HG02885 (cell line): ENCODE measurements at regions not wholly inside any gene's neighbourhood (a gene's known extent, or its start where the extent isn't known, plus 50 kb on each side); places are given as distances from the start of the nearest gene placed in this dataset.
A peak's percentile ranks its signal among the peaks of the same experiment; 100 is the strongest.
"Not testable (repeated sequence)": the region's sequence is repeated elsewhere in the genome, so short reads cannot be mapped to it uniquely, and the experiment has no call there.

Experiments used
- ATAC-seq: cut with Tn5 transposase; IDR thresholded peaks from one replicate; pipeline ENCODE4 v1.9.1; 2021; ENCODE audit warnings: mild to moderate bottlenecking; ENCODE audit not compliant: unreplicated experiment, poor library complexity

DNA sequence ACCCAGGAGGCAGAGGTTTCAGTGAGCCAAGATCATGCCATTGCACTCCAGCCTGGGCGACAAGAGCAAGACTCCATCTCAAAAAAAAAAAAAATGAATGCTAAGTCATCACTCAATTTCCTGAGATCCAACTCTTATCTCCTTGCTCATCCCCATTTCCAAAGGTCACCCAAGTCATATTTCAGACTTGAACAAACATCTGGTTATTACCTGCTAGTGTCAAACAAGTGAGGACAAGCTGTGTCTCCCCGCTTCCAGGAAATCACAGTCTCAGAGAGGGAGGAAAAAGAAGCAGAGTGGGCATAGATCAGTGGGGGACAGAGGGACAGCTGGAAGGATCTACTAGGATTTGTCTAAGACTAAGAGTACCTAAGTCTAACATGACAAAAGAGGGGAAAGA, 147.5 kb upstream of the FUNDC1 start:
- ATAC-seq = no peak

DNA sequence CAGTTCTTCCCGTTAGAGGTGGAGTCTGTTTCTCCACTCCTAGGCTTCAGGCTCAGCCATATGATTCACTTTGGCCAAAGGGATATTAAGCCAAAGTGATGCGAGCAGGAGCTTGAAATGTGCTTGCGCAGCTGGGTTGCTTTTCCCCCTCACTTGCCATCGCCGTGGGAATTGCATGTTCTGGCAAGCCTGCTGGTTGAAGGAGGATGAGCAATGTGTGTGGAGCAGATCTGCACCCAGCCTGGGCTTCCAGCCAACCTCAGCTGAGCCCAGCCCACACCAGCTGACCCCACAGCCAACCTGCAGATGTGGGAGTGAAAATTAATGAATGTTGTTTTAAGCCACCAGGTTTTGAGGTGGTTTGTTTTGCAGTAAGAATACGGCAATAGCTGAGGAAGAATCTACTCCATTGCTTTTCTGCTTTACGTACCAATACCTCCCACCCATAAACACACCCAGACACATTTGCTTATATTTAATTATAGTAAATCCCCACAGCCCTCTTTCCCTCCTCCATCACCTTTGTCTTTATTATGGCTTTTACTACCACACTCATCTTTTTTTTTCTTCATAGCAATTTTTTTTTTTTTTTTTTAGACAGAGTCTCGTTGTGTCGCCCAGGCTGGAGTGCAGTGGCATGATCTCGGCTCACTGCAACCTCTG, 132.8 kb upstream of the FUNDC1 start:
- ATAC-seq = no peak

DNA sequence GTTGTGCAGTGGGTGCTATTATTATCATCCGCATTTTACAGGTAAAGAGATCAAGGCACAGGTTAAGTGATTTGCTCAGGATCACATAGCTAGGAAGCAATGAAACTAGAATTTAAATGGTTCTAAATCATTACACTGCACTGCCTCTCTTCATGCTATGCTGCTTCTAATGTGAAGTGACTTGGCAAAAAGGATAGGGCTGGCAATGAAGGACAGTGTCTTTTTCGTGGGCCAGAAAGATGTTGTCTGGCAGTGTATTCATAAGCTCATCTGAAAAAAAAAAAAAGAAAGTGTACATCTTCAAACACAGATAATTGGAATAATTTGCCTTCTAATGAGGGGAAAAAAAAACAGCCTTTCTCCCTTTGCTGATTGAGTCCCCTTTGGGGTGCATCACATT, 132.2 kb upstream of the FUNDC1 start:
- no peak for ATAC-seq

DNA sequence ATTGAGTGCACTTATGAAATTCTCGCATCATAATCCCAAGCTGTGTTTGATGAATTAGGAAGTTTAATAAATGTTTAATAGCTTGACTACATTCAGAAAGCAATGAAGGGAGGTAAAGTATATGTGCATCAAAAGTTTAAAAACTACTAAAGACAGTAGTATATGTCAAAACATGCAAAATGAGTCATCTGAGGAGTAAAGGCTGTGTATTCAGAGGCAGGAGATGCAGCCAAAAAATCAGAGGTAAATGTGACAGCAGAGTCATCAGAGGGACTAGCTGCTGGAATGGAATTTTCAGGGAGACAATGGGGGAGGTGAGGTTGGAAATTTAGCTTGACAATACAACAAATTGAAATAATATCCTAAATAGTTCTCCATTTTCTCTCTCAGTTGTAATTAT, 127.0 kb upstream of the FUNDC1 start:
- no peak for ATAC-seq

DNA sequence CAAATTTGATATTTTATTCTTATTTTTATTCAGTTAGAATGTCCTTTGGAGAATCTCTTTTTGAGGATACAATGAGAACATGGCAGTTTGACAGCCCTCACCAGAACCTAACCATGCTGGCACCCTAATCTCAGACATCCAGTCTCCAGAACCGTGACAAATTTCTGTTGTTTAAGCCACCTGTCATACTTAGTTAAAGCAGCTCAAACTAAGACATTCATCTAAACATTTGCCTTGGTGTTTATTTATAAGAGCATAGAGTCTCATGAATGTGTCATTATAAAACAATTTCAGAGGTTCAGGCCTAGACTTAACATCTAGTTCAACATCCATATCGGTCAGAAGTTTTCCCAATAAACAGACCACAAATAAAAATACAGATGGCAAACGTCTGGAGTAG, 125.1 kb upstream of the FUNDC1 start:
- no peak for ATAC-seq

DNA sequence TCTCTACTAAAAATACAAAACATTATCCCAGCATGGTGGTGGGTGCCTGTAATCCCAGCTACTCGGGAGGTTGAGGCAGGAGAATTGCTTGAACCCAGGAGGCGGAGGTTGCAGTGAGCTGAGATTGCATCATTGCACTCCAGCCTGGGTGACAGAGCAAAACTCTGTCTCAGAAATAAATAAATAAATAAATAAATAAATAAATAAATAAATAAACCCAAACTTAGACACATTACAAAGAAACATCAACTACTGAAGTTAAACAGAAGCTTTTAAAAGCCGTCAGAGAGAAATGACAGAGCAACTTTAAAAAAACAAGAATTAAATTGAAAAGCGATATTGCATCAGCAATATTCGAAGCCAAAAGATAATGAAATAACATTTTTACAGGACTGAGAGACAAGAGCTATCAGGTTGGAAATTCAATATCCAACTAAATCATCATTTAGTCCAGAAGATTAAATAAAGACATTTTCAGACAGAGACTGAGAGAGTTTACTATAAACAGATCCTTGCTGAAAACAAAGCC, 115.1 kb upstream of the FUNDC1 start:
- not testable (repeated sequence) for ATAC-seq

DNA sequence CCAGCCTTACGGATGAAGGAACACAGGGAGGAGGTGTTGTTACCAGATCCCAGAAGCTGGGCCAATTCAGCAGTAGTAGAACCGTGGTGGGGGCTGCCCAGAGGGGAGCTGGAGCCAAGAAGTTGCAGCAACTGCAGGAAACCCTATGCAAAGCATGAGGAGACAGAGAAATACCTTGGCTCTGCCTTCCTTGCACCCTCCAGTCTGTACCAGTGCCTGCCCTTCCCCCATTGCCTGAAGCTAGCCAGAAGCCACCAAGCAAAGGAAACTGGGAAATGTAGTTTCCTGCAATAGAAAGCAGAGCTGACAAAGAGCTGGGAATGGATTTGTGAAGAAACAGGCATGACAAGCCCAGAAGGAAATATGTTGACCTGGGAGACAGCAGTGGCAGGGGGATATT, 108.7 kb upstream of the FUNDC1 start:
- no peak for ATAC-seq

DNA sequence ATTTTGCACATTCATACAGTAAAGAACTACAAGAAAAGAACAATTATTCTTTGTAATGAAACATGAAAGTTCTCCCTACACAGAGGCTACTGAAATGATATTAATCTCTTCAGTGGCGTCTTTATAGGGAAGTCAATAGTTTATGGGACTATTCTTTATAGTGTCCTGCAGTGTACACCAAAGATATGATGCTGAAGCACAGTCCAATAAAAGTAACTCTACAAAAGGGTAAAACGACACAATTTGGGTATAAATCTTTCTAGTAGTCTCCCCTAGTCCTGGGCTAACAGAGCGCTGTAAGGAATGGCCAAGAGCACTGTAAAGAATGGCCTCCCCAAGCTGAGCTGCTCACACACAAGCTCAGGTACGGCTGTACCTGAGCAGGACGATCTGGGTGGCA, 101.1 kb upstream of the FUNDC1 start:
- no peak for ATAC-seq

DNA sequence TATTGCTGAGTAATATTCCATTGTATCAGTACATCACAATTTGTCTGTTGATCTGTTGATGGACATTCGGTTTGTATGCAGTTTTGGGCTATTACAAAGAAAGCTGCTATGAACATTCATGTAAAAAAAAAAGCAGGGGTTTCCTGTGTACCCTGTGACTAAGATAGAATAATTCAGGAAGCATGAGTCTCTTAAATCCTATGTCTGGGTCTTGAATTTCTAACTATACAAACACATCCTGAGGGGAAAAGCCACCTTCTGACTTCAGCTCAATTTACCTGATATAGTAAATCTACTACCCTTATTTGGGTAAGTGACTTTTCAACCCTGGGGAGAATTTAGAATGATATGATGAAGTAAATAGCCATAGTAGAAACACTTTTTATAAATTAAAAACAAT, 94.6 kb upstream of the FUNDC1 start:
- no peak for ATAC-seq

DNA sequence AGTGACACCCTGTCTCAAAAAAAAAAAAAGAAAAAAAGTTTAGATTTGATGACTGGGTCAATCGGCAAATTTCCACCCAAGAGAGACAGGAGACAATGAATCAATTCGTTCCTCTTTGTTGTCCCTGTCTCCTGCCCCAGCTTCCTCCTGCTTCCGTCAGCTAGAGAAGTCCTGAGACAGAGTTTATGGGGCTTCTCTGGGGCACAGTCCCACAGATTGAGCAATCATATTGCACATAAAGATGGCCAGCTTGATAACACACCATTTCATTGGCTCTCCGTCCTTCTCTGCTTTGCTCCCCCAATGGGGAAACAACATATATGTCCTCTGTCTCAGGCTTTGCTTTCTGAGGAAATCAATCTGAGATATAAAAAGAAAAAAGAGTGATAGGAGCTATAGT, 78.4 kb upstream of the FUNDC1 start:
- ATAC-seq = no peak

DNA sequence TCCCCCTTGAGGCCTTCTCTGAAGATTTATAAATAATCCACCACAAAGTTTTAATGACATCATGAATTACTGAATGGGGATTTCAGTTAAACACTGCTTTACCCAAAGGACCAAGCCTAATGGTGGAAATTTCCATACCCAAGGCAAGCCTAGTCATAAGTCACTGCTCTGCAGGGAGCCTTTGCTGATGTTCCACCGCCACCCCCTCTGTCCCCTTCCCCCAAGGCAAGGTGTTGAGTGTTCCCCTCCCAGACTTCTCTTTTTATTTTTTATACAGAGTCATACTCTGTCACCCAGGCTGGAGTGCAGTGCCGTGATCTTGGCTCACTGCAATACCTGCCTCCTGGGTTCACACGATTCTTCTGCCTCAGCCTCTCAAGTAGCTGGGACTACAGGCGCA, 76.4 kb upstream of the FUNDC1 start:
- ATAC-seq = no peak

DNA sequence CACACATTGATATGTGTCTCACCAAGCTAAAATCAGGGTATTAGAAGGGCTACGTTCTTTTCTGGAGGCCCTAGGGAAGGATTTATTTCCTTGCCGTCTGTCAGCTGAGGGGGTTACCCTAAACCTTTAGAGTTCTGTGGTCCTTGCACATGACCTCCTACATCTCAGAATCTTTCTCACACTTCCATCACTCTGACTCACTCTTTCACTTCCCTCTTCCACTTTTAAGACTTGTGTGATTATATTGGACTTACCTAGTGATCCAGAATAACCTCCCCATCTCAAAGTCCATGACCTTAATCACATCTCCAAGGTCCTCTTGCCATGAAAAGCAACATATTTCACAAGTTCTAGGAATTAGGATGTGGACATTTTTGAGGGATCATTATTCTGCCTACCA, 53.6 kb upstream of the FUNDC1 start:
- peak; percentile 99 for ATAC-seq
